Epithelial cell of prostate (primary cell): ENCODE measurements at regions not wholly inside any gene's neighbourhood (a gene's known extent, or its start where the extent isn't known, plus 50 kb on each side); places are given as distances from the start of the nearest gene placed in this dataset.

Experiments
- DNase-seq: peaks from one replicate; pipeline ENCODE4 v3.0.0-alpha.2; 2011; ENCODE audit warnings: low read depth, low spot score
- H3K27ac ChIP-seq: fragments of 450-650 bp; 2 replicates; pipeline ENCODE4 v1.5.1; 2017; ENCODE audit warnings: mild to moderate bottlenecking

- no peak for DNase-seq
- H3K27ac ChIP-seq, result no peak overlapping the region
Observed at GRCh38 chr22:49561338-49561737, 266.3 kb downstream of the BRD1 start.

- H3K27ac ChIP-seq, result no peak overlapping the region
- DNase-seq, result no peak
Observed at GRCh38 chr22:49555526-49555925, 272.1 kb downstream of the BRD1 start.

- no peak overlapping the region for H3K27ac ChIP-seq
- DNase-seq, result no peak
Observed at GRCh38 chr22:49554741-49555140, 272.9 kb downstream of the BRD1 start.

GRCh38 chr22:49554296-49554625 is 273.4 kb downstream of the BRD1 start:
- DNase-seq, result no peak
- no peak overlapping the region for H3K27ac ChIP-seq

- H3K27ac ChIP-seq, result no peak overlapping the region
- DNase-seq, result no peak
Observed at GRCh38 chr22:49553518-49554295, 274.0 kb downstream of the BRD1 start.

- no peak for DNase-seq
- no peak overlapping the region for H3K27ac ChIP-seq
Observed at GRCh38 chr22:49553076-49553475, 274.6 kb downstream of the BRD1 start.

DNA sequence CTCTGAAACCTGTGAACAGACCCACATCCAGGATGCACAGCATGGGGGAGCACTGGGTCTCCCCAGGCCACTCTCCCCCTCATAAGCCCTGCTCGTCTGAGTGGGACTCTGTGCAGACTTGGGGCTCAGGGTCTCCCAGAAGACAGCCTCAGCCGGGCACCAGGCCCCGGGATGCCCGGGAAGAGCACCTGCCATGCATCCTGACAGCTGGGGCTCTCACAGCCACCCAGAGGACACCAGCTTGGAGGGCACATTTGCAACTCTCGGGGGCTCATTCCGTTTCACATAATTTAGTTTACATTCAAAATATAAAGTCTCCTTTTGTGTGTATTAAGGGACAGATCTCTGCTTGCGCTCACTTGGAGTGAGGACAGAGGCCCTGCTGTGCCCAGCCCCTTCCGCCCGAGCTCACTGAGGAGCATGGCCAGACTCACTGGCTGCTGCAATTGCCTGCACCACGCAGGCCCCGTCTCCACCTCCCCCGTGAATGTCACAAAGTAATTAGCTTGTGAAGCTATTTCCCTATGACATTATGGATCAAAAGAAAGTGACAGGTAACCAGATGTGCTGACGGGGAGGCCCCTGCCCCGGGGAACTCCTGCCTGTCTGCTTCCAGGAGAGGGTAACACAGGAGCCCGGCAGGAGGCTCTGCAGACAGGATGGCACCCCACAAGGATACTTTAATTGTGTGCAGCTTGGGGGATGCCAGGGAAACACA is 275.6 kb downstream of the BRD1 start:
- no peak for DNase-seq
- H3K27ac ChIP-seq, result no peak overlapping the region

DNA sequence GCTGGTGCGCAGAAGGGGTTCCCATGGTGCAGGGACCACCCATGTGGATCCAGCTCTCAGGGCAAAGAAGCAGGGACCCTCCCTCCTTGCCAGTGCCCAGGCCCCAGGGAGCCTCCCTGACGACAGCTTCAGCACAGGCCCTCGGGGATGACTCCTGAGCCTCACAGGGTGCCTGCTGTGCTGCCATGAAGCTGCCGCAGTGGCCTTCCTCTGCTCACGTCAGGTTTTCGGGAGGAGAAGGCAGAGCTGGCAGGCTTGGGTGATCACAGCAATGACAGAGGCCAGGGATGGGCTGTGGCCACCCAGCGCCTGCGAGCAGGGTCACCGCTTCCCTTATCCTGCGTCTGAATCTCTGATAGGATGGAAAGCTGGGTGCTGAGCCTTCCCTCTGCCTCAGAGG is 276.2 kb downstream of the BRD1 start:
- H3K27ac ChIP-seq, result no peak overlapping the region
- DNase-seq, result no peak

DNA sequence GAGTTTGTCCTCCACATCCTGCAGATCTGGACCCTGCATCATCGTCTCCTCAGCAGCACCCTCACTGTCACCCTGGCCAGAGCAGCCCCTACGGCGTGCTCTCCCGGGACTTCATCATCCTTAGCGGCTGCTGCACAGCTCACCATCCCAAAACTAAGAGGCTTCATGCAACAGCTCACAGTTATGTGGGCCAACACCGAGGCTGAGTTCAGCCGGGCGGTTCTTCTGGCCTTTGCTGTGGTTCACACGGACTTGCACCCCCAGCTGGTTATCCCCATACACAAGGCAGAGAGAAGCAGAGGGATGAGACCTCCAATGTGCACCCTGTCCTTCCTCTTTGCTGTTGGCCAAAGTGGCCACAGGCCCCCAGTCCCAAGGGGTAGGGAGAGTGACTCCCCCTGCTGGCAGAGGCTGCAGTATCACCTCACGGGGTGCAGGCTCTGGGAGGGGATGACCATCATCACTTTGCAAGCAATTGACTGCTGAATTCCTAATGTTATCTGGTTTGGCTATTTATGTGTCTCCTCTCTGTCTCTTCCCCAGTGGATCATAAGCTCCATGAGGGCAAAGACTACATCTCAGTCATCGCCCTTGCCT is 276.8 kb downstream of the BRD1 start:
- DNase-seq, result no peak
- no peak overlapping the region for H3K27ac ChIP-seq

- no peak for DNase-seq
- H3K27ac ChIP-seq, result no peak overlapping the region
Observed at GRCh38 chr22:49550141-49550430, 277.6 kb downstream of the BRD1 start.

DNA sequence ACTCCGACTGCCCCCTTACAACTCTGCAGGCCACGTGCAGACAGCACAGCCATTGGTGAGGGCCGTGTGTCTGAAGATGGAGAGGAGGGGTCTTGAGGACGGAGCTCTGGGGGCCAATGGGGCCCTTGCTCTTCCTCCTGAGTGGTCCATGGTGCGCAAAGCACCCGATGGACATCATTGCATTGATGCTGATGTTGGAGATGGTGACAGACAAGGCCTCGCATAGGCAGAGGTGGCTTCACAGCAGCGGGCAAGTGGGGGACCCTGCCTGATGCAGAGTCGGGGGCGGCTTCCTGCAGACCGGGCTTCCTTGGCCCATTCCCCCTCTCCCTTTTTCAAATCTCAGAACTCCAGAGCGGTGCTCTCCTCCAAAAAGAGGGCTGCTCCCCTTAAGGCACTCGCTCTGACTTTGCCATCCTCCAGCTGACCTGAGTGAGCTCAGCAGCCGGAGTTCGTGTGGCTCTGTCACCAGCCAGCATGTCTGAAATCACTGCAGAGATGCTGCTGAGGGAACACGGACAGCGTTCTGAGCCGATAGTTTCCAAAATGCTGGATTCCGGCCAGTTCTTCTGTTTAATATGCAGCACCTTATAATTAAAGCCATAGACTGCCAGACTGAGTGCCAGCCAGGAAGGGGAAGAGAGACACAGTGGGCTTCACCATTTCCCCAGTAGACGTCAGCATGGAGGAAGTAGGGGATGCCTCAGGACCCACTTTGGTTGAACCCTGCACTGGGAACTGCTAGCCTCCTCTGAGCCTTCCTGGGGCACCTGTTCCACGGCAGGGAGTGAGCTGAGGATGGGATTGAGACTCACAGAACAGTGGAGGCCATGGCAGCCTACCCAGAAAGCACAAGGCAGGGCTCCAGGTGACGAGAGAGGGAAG is 278.2 kb downstream of the BRD1 start:
- DNase-seq, result no peak
- no peak overlapping the region for H3K27ac ChIP-seq

GRCh38 chr22:49548356-49549202 is 279.1 kb downstream of the BRD1 start:
- no peak overlapping the region for H3K27ac ChIP-seq
- no peak for DNase-seq

DNA sequence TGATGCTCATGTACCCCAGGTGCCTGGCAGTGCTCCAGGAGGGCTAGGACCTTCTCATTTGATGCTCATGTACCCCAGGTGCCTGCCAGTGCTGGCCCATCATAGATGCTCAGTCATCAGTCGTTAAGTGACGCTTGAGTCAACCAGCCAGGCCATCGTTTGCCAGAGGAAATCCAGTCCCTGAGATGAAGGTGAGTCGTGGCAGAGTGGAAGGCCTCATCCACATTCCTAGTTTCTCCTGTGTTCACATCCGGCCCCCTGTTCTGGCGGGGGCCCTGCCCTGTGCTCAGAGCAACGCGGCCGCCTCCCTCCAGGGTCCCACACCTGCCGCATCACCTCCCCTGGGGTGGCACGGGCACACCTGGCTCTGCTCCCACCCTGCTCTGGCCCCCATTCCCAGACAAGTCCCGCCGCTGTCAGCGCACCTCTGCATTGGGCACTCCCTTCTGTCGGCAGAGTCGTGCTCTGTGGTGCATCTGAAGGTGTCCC is 279.9 kb downstream of the BRD1 start:
- DNase-seq, result no peak
- H3K27ac ChIP-seq, result no peak overlapping the region

DNA sequence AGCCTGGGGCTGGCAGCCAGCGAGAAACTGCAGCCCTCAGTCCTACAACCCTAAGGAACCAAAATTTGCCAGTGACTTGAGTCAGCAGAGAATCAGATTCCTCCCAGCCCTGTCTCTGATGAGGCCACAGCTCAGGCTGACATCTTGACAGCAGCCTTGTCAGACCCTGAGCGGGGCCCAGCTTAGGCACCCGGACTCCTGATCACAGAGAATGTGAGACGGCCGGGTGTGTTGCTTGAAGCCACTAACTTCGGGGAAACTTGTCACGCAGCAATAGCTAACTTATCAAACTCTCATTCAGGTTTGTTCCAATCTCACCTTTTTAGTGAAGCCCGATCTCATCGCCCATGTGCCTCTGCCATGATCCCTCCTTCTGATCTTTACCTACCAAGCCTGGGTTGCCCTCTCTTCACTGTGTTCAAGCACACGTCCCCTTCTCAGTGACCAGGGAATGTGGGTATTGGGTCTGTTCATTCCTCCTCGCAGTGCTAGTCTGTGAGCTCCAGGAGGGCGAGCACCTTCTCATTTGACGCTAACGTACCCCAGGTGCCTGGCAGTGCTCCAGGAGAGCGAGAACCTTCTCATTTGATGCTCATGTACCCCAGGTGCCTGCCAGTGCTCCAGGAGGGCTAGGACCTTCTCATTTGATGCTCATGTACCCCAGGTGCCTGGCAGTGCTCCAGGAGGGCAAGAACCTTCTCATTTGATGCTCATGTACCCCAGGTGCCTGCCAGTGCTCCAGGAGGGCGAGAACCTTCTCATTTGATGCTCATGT is 280.7 kb downstream of the BRD1 start:
- no peak for DNase-seq
- H3K27ac ChIP-seq, result no peak overlapping the region

DNA sequence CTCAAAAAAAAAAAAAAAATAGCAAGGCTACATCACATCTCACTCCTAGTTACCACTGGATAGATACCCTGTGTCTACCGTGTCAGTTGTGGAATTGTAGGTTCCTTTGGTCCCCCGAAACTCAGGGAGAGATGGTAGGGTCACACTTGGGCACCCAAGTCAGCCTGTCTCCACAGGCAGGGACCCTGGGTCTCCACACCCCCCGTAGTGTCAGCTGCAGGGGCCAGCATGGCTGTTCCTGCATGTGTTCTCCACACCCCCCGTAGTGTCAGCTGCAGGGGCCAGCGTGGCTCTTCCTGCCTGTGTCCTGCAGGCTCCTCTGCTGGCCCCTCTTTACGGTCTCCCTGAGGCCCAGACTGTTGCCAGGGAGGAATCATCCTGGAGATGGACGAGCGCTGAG is 282.1 kb downstream of the BRD1 start:
- H3K27ac ChIP-seq, result no peak overlapping the region
- no peak for DNase-seq

DNA sequence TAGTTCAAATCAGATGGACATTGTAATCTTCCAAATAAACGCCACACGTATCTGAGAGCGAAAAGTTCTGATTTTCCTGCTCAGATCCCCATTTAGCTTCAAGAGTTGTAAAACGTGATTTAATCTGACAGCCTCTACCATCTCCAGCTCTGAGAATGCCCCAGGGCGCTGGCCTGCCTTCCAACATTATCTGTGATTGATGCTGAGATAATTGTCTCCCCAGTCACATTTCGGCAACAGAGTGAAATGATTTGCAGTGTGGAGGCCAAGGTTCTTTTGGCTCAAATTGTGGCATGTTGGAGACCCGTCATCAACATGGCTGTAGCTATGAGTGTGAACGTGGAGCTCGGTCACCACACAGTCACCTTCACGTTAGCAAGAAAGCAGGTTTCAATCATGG is 283.4 kb downstream of the BRD1 start:
- no peak for DNase-seq
- no peak overlapping the region for H3K27ac ChIP-seq

- H3K27ac ChIP-seq, result no peak overlapping the region
- no peak for DNase-seq
Observed at GRCh38 chr22:49543876-49544275, 283.8 kb downstream of the BRD1 start.

DNA sequence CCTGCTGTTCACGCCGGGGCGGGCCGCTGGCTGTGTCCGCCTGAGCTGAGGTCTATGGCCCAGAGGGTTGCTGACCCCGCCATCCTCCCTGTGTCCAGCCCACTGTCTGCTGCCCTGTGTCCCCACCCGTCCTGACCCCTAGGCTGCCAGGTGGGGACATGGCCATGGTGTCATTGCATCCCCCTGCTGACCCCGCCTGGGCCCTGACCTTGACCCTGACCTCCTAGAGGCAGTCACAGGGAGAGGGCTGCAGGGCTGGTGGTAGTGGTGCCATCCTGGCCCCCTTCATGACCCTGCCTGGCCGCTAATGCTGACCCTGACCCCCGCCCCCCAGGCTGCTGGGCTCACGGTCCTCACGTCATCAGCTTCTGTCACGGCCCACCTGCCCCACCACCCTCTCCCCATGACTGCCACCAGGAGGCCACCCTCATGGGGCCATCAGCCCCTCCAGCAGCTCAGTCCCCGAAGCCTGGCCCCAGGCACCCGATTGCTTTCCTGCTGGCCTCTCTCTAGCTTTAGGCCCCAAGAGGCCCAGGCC is 285.9 kb downstream of the BRD1 start:
- H3K27ac ChIP-seq, result no peak overlapping the region
- no peak for DNase-seq
